Urinary bladder (tissue), 3 donors: ENCODE measurements at regions not wholly inside any gene's neighbourhood (a gene's known extent, or its start where the extent isn't known, plus 50 kb on each side); places are given as distances from the start of the nearest gene placed in this dataset.

ENCODE experiments used
- DNase-seq: peaks from one replicate; pipeline ENCODE4 v3.0.0-alpha.2; 2015; ENCODE audit errors: extremely low spot score
- H3K27ac ChIP-seq: one replicate; pipeline ENCODE4 v1.5.1; 2013; ENCODE audit warnings: low read depth, mild to moderate bottlenecking, moderate library complexity
- H3K36me3 ChIP-seq: one replicate; pipeline ENCODE4 v1.6.1; 2013; ENCODE audit warnings: mild to moderate bottlenecking, moderate library complexity; ENCODE audit not compliant: insufficient read depth
- H3K4me1 ChIP-seq: one replicate; pipeline ENCODE4 v1.6.1; 2013; ENCODE audit warnings: mild to moderate bottlenecking, moderate library complexity; ENCODE audit not compliant: insufficient read depth
- H3K4me3 ChIP-seq: one replicate; pipeline ENCODE4 v1.5.1; 2013; ENCODE audit warnings: low read depth, low read length
- WGBS: extraction: QIAGEN DNeasy Blood & Tissue Kit; methylation state at CpG from one replicate; pipeline ENCODE4 v1.1.7; 2013; 5-methylcytosine and 5-hydroxymethylcytosine counted together
- donor health status: healthy with polysubstance abuse.
- donor health status: healthy.

GRCh38 chr20:24733416-24733815 is 215.7 kb upstream of the CST7 start:
- Histone ChIP-seq H3K27ac (no peak overlapping the region), H3K4me1 (no peaks in the 10 kb centered on the region), H3K4me3 (no peak overlapping the region), H3K36me3 (no peaks in the 10 kb centered on the region)
- 91% methylated on average over 1 of the region's 1 CpG for WGBS
- DNase-seq, result no peak

- H3K36me3 ChIP-seq, result no peaks in the 10 kb centered on the region
- 94% methylated on average over 10 of the region's 10 CpGs for WGBS
- no peak overlapping the region for H3K4me3 ChIP-seq
- H3K4me1 ChIP-seq, result no peaks in the 10 kb centered on the region
- no peak overlapping the region for H3K27ac ChIP-seq
- DNase-seq, result no peak
Measured at GRCh38 chr20:24734139-24734538, 214.9 kb upstream of the CST7 start.

- no peak for DNase-seq
- no peaks in the 10 kb centered on the region for H3K4me1 ChIP-seq
- no peak overlapping the region for H3K4me3 ChIP-seq
- no peaks in the 10 kb centered on the region for H3K36me3 ChIP-seq
- 46% methylated on average over 7 of the region's 7 CpGs for WGBS
- H3K27ac ChIP-seq, result no peak overlapping the region
Measured at GRCh38 chr20:24735263-24735662, 213.8 kb upstream of the CST7 start.

- no peak for DNase-seq
- WGBS, result 29% methylated on average over 10 of the region's 10 CpGs
- Histone ChIP-seq H3K36me3 (no peaks in the 10 kb centered on the region), H3K27ac (no peak overlapping the region), H3K4me3 (no peak overlapping the region), H3K4me1 (no peaks in the 10 kb centered on the region)
Measured at GRCh38 chr20:24736131-24736843, 212.8 kb upstream of the CST7 start.

GRCh38 chr20:24736844-24737211 is 212.2 kb upstream of the CST7 start:
- no peak overlapping the region for H3K27ac ChIP-seq
- H3K4me1 ChIP-seq, result no peaks in the 10 kb centered on the region
- no peak for DNase-seq
- H3K4me3 ChIP-seq, result no peak overlapping the region
- H3K36me3 ChIP-seq, result no peaks in the 10 kb centered on the region
- 86% methylated on average over 5 of the region's 5 CpGs for WGBS

- 96% methylated on average over 10 of the region's 10 CpGs for WGBS
- no peak overlapping the region for H3K27ac ChIP-seq
Measured at GRCh38 chr20:24737212-24737850, 211.7 kb upstream of the CST7 start.

GRCh38 chr20:24738058-24738775 is 210.9 kb upstream of the CST7 start:
- H3K27ac ChIP-seq, result no peak overlapping the region
- WGBS, result 97% methylated on average over 9 of the region's 9 CpGs
- no peaks in the 10 kb centered on the region for H3K36me3 ChIP-seq
- DNase-seq, result no peak
- no peaks in the 10 kb centered on the region for H3K4me1 ChIP-seq
- no peak overlapping the region for H3K4me3 ChIP-seq

More at GRCh38 chr20:24737212-24737850, 211.7 kb upstream of the CST7 start:
- Histone ChIP-seq H3K36me3 (no peaks in the 10 kb centered on the region), H3K4me3 (no peak overlapping the region), H3K4me1 (no peaks in the 10 kb centered on the region)
- DNase-seq, result no peak

GRCh38 chr20:24738981-24739633 is 210.0 kb upstream of the CST7 start:
- H3K4me1 ChIP-seq, result no peaks in the 10 kb centered on the region
- no peak for DNase-seq
- no peak overlapping the region for H3K27ac ChIP-seq
- H3K4me3 ChIP-seq, result no peak overlapping the region
- no peaks in the 10 kb centered on the region for H3K36me3 ChIP-seq
- WGBS, result 75% methylated on average over 7 of the region's 7 CpGs

GRCh38 chr20:24739746-24740145 is 209.3 kb upstream of the CST7 start:
- no peak overlapping the region for H3K27ac ChIP-seq
- no peaks in the 10 kb centered on the region for H3K36me3 ChIP-seq
- DNase-seq, result no peak
- no peaks in the 10 kb centered on the region for H3K4me1 ChIP-seq
- H3K4me3 ChIP-seq, result no peak overlapping the region
- 68% methylated on average over 1 of the region's 1 CpG for WGBS

- no peaks in the 10 kb centered on the region for H3K36me3 ChIP-seq
- H3K4me1 ChIP-seq, result no peaks in the 10 kb centered on the region
- no peak for DNase-seq
- H3K27ac ChIP-seq, result no peak overlapping the region
- WGBS, result 89% methylated on average over 11 of the region's 11 CpGs
- H3K4me3 ChIP-seq, result no peak overlapping the region
Measured at GRCh38 chr20:24741493-24742072, 207.5 kb upstream of the CST7 start.

GRCh38 chr20:24742436-24742835 is 206.6 kb upstream of the CST7 start:
- Histone ChIP-seq H3K4me3 (no peak overlapping the region), H3K27ac (no peak overlapping the region), H3K4me1 (no peaks in the 10 kb centered on the region), H3K36me3 (no peaks in the 10 kb centered on the region)
- WGBS, result 76% methylated on average over 7 of the region's 7 CpGs
- DNase-seq, result no peak

- Histone ChIP-seq H3K36me3 (no peaks in the 10 kb centered on the region), H3K4me1 (no peaks in the 10 kb centered on the region), H3K27ac (no peak overlapping the region), H3K4me3 (no peak overlapping the region)
- no peak for DNase-seq
- WGBS, result 95% methylated on average over 5 of the region's 5 CpGs
Measured at GRCh38 chr20:24742989-24743388, 206.1 kb upstream of the CST7 start.

- DNase-seq, result no peak
- 62% methylated on average over 5 of the region's 5 CpGs for WGBS
Measured at GRCh38 chr20:24743641-24744040, 205.4 kb upstream of the CST7 start.

More at GRCh38 chr20:24743641-24744040, 205.4 kb upstream of the CST7 start:
- H3K27ac ChIP-seq, result no peak overlapping the region
- no peaks in the 10 kb centered on the region for H3K36me3 ChIP-seq
- H3K4me1 ChIP-seq, result no peaks in the 10 kb centered on the region
- no peak overlapping the region for H3K4me3 ChIP-seq
